ENCODE measurements at regions not wholly inside any gene's neighbourhood (a gene's known extent, or its start where the extent isn't known, plus 50 kb on each side); places are given as distances from the start of the nearest gene placed in this dataset.

GRCh38 chr5:97937846-97938245 is 754.8 kb upstream of the RIOK2 start:
- H3K27ac Mint-ChIP-seq (ENCODE audit: unreplicated experiment) = no peak overlapping the region

GRCh38 chr5:97943036-97943435 is 760.0 kb upstream of the RIOK2 start:
- DNase-seq = no peak
- no peaks in the 10 kb centered on the region for H3K36me3 ChIP-seq (ENCODE audit: control insufficient read depth, insufficient read depth, low read length)
- H3K4me1 Mint-ChIP-seq (ENCODE audit: low read depth, unreplicated experiment) = no peaks in the 10 kb centered on the region
- H3K9me3 ChIP-seq = no peaks in the 10 kb centered on the region
- POLR2A ChIA-PET = no interaction called here
- no peaks in the 10 kb centered on the region for H3K27me3 Mint-ChIP-seq (ENCODE audit: insufficient read depth, unreplicated experiment)
- no peaks in the 10 kb centered on the region for H3K27me3 ChIP-seq (replicated peaks; ENCODE audit: control insufficient read depth, insufficient read depth, low read length)
- CTCF ChIA-PET = no interaction called here
- intact Hi-C loops (cut with micrococcal nuclease; ENCODE audit: unreplicated experiment) = no loop called here
- H3K4me3 ChIP-seq (ENCODE audit: low read depth, low read length) = no peak overlapping the region
- H3K27ac Mint-ChIP-seq (ENCODE audit: unreplicated experiment) = no peak overlapping the region
- no peak for TF ChIP-seq CTCF (IDR thresholded peaks at IDR 0.05; ENCODE audit: insufficient read depth in 1 of 2, low read depth in 1 of 2, low read length in 1 of 2, severe bottlenecking in 1 of 2, unreplicated experiment in 1 of 2)
- no TSS peak for BruUV-seq (replicated peaks)
- H3K4me3 Mint-ChIP-seq (ENCODE audit: unreplicated experiment) = no peak overlapping the region
- no peaks in the 10 kb centered on the region for H3K4me1 ChIP-seq
- H3K9me3 Mint-ChIP-seq (ENCODE audit: unreplicated experiment) = no peaks in the 10 kb centered on the region
- no peaks in the 10 kb centered on the region for H3K36me3 Mint-ChIP-seq (ENCODE audit: insufficient read depth, unreplicated experiment)

More at GRCh38 chr5:97937846-97938245, 754.8 kb upstream of the RIOK2 start:
- no peak for TF ChIP-seq CTCF (IDR thresholded peaks at IDR 0.05; ENCODE audit: insufficient read depth in 1 of 2, low read depth in 1 of 2, low read length in 1 of 2, severe bottlenecking in 1 of 2, unreplicated experiment in 1 of 2)
- no peaks in the 10 kb centered on the region for H3K27me3 Mint-ChIP-seq (ENCODE audit: insufficient read depth, unreplicated experiment)
- no TSS peak for BruUV-seq (replicated peaks)
- no peaks in the 10 kb centered on the region for H3K27me3 ChIP-seq (replicated peaks; ENCODE audit: control insufficient read depth, insufficient read depth, low read length)
- no peak overlapping the region for H3K4me3 ChIP-seq (ENCODE audit: low read depth, low read length)
- H3K36me3 Mint-ChIP-seq (ENCODE audit: insufficient read depth, unreplicated experiment) = no peaks in the 10 kb centered on the region
- no peak for DNase-seq
- intact Hi-C loops (cut with micrococcal nuclease; ENCODE audit: unreplicated experiment) = no loop called here
- H3K36me3 ChIP-seq (ENCODE audit: control insufficient read depth, insufficient read depth, low read length) = no peaks in the 10 kb centered on the region
- no peaks in the 10 kb centered on the region for H3K4me1 Mint-ChIP-seq (ENCODE audit: low read depth, unreplicated experiment)
- no peaks in the 10 kb centered on the region for H3K9me3 ChIP-seq
- no peaks in the 10 kb centered on the region for H3K4me1 ChIP-seq
- CTCF ChIA-PET = no interaction called here
- POLR2A ChIA-PET = no interaction called here
- no peak overlapping the region for H3K4me3 Mint-ChIP-seq (ENCODE audit: unreplicated experiment)
- H3K9me3 Mint-ChIP-seq (ENCODE audit: unreplicated experiment) = no peaks in the 10 kb centered on the region

- H3K9me3 ChIP-seq = no peaks in the 10 kb centered on the region
- POLR2A ChIA-PET = no interaction called here
- Mint-ChIP-seq H3K4me3 (ENCODE audit: unreplicated experiment) (no peak overlapping the region), H3K27ac (ENCODE audit: unreplicated experiment) (no peak overlapping the region), H3K36me3 (ENCODE audit: insufficient read depth, unreplicated experiment) (no peaks in the 10 kb centered on the region), H3K4me1 (ENCODE audit: low read depth, unreplicated experiment) (no peaks in the 10 kb centered on the region), H3K27me3 (ENCODE audit: insufficient read depth, unreplicated experiment) (no peaks in the 10 kb centered on the region), H3K9me3 (ENCODE audit: unreplicated experiment) (no peaks in the 10 kb centered on the region)
- H3K4me3 ChIP-seq (ENCODE audit: low read depth, low read length) = no peak overlapping the region
- CTCF ChIA-PET = no interaction called here
- intact Hi-C loops (cut with micrococcal nuclease; ENCODE audit: unreplicated experiment) = loop anchor here (5.0 kb wide), 2 partner anchors 96 to 801 kb away; no protein-coding TSS in a partner anchor
- DNase-seq = no peak
- no peaks in the 10 kb centered on the region for H3K27me3 ChIP-seq (replicated peaks; ENCODE audit: control insufficient read depth, insufficient read depth, low read length)
- no peak for TF ChIP-seq CTCF (IDR thresholded peaks at IDR 0.05; ENCODE audit: insufficient read depth in 1 of 2, low read depth in 1 of 2, low read length in 1 of 2, severe bottlenecking in 1 of 2, unreplicated experiment in 1 of 2)
- no peaks in the 10 kb centered on the region for H3K4me1 ChIP-seq
- no peaks in the 10 kb centered on the region for H3K36me3 ChIP-seq (ENCODE audit: control insufficient read depth, insufficient read depth, low read length)
- BruUV-seq (replicated peaks) = no TSS peak
These were observed 768.1 kb upstream of the RIOK2 start for GRCh38 chr5:97951139-97951538.
